Heart right ventricle (tissue), 16 donors: ENCODE measurements at regions not wholly inside any gene's neighbourhood (a gene's known extent, or its start where the extent isn't known, plus 50 kb on each side); places are given as distances from the start of the nearest gene placed in this dataset.

Experiments
- ATAC-seq, 8 donors: fragments of 200-7000 bp; cut with Tn5 transposase; one replicate each; pipeline ENCODE4 v1.9.1; 2020; ENCODE audit warnings: mild to moderate bottlenecking in 8 of 8, moderate library complexity in 8 of 8, moderate number of reproducible peaks in 1 of 8
- DNase-seq, 2 donors: peaks; one replicate each; pipeline ENCODE4 v3.0.0-alpha.2; 2020
- H3K27ac ChIP-seq, 10 donors: fragments of 200-600 bp; sonication (generic) in 2 of 10; one replicate each; pipeline versions ENCODE4 v1.5.0 to v1.8.0; 2020 to 2022; ENCODE audit warnings: mild to moderate bottlenecking in 3 of 10
- H3K27me3 ChIP-seq, 7 donors: fragments of 200-600 bp; one replicate each; pipeline ENCODE4 v1.8.0; 2021 to 2022; ENCODE audit warnings: mild to moderate bottlenecking in 2 of 7
- H3K36me3 ChIP-seq, 9 donors: fragments of 200-600 bp; sonication (generic) in 1 of 9; one replicate each; pipeline versions ENCODE4 v1.5.0 to v1.8.0; 2020 to 2022; ENCODE audit warnings: mild to moderate bottlenecking in 2 of 9
- H3K4me1 ChIP-seq, 9 donors: fragments of 200-600 bp; sonication (generic) in 1 of 9; one replicate each; pipeline versions ENCODE4 v1.5.0 to v1.8.0; 2020 to 2022; ENCODE audit warnings: mild to moderate bottlenecking in 4 of 9
- H3K4me3 ChIP-seq, 10 donors: fragments of 200-600 bp; sonication (generic) in 2 of 10; one replicate each; pipeline versions ENCODE4 v1.5.0 to v1.8.0; 2020 to 2022; ENCODE audit warnings: mild to moderate bottlenecking in 7 of 10, moderate library complexity in 2 of 10
- H3K9me3 ChIP-seq, 11 donors: fragments of 200-600 bp in 10 of 11; sonication (generic) in 2 of 11; one replicate each; pipeline versions ENCODE4 v1.5.0 to v1.8.0; 2013 to 2022; ENCODE audit warnings: mild to moderate bottlenecking in 2 of 11, control low read depth in 1 of 11, moderate library complexity in 1 of 11
- WGBS, 2 donors: extraction: QIAGEN DNeasy Blood & Tissue Kit; methylation state at CpG; one replicate each; pipeline ENCODE4 v1.1.7; 2013; ENCODE audit warnings: inconsistent platforms in 1 of 2; 5-methylcytosine and 5-hydroxymethylcytosine counted together
- intact Hi-C, 10 donors: fragments of 100-400 bp; cut with DNase I; formaldehyde crosslinking; loops; one replicate each; pipeline versions ENCODE4 v1.11.1 to v1.14.2; 2022
- TF ChIP-seq, protein P1 (sequence below), 9 donors: fragments of 200-600 bp; sonication (generic) in 2 of 9; IDR thresholded peaks; one replicate each; pipeline versions ENCODE4 v1.5.0 to v1.8.0; 2021 to 2022; ENCODE audit warnings: antibody characterized with exemption in 9 of 9, mild to moderate bottlenecking in 5 of 9, moderate library complexity in 1 of 9
- donor health status: Arrhythmogenic right ventricular cardiomyopathy.
- donor health status: ischemic (EF 13 %, LVEDD 7.1; RV severe dilation, severe dysfunction).
- donor health status: healthy with polysubstance abuse.
- donor health status: DM: no; HTN: yes; CAD: no.
- donor health status: DM: no; HTN: no; CAD: no.
- donor health status: ischemic (EF 25% LVEDD 6.9; RV normal size, moderate dysfunction).
- donor health status: ischemic (EF 25% LVEDD 5.7; RV mildly dilated, moderate dysfunction).
- donor health status: healthy.
- donor health status: DM: yes; HTN: yes; CAD: no.
- donor health status: Ischemic cardiomyopathy.
- donor health status: ischemic (EF 35%, LVEDD 5.7; RV mildly dilated, moderate dysfunction).
- donor health status: nonischemic (EF 11% LVEDD 7.7; RV severe dilation, severe dysfunction).
- donor health status: DM: yes; HTN: yes; CAD: no.
- donor health status: PGD.
- donor health status: ischemic (EF 29% LVEDD 5.4; RV normal size, mild dysfunction).
- donor health status: nonischemic (EF 23%, LVEDD 6.1; RV moderate dilation, normal function).

DNA sequence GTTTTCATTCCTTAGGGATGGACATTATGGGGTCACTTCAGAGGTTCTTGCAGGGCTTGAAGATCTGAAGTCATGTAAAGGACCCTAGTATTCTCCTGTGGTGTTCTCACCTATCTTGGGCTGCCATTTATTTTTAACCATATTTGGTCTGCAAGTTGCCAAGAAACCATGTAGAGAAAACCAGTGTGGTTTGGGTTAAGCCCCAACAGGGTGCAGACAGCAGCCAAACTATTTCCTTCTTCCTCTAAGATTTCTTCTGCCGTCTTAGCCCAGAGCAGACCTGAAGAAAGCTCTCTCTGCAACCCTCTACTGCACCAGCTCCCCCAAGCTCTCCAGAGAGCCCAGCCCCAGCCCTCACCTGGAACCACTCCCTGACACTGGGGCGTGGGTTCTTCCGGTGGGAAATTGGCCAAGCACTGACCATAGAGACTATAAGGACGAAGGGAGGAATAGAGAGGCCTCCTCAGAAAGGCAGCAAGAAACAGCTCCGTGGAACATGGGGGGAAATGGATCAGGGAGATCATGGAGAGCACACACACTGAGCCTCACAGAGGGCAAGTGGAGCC, 136.6 kb downstream of the SYF2 start:
- H3K9me3 ChIP-seq = peaks cover 0 to 5% (median 0%) of the 10 kb centered on the region in 11 donors
- ATAC-seq (peak in 1 of 8 donors; percentile 16), DNase-seq (no peak)
- H3K27ac ChIP-seq = no peak overlapping the region
- intact Hi-C loops = no loop called here
- peaks cover 0 to 15% (median 0%) of the 10 kb centered on the region in 9 donors for H3K4me1 ChIP-seq
- no peak overlapping the region for H3K4me3 ChIP-seq
- WGBS, 2 donors = 76 to 77% methylated on average over 5 of the region's 5 CpGs
- no peaks in the 10 kb centered on the region for H3K36me3 ChIP-seq
- TF ChIP-seq, protein P1, sequence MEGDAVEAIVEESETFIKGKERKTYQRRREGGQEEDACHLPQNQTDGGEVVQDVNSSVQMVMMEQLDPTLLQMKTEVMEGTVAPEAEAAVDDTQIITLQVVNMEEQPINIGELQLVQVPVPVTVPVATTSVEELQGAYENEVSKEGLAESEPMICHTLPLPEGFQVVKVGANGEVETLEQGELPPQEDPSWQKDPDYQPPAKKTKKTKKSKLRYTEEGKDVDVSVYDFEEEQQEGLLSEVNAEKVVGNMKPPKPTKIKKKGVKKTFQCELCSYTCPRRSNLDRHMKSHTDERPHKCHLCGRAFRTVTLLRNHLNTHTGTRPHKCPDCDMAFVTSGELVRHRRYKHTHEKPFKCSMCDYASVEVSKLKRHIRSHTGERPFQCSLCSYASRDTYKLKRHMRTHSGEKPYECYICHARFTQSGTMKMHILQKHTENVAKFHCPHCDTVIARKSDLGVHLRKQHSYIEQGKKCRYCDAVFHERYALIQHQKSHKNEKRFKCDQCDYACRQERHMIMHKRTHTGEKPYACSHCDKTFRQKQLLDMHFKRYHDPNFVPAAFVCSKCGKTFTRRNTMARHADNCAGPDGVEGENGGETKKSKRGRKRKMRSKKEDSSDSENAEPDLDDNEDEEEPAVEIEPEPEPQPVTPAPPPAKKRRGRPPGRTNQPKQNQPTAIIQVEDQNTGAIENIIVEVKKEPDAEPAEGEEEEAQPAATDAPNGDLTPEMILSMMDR (IDR thresholded peaks at IDR 0.05) = no peak
- peaks cover 0 to 24% (median 2%) of the 10 kb centered on the region in 7 donors for H3K27me3 ChIP-seq

DNA sequence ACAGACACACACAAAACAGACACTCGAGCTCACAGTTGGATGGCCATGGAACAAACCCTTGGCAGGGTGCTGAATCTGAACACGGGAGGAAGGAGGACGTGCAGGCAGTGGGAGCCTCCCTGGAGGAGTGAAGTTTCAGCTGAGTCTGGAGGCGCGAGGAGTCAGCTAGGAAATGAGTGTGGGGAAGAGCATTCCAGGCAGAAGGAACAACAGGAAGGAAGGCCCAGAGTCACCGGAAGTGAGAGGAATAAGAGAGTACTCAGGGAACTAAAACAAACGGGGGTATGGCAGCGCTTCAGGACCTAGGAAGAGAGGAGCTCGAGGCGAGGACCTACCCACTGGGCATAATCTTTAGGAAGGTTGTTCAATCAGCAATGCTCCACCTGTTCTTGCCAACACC, 137.3 kb downstream of the SYF2 start:
- intact Hi-C loops = no loop called here
- DNase-seq (no peak), ATAC-seq (no peak)
- TF ChIP-seq, protein P1 (IDR thresholded peaks at IDR 0.05) = no peak
- Histone ChIP-seq H3K4me3 (no peak overlapping the region), H3K27ac (no peak overlapping the region), H3K36me3 (no peaks in the 10 kb centered on the region), H3K4me1 (peaks cover 0 to 13% (median 0%) of the 10 kb centered on the region in 9 donors), H3K27me3 (peaks cover 0 to 27% (median 5%) of the 10 kb centered on the region in 7 donors), H3K9me3 (peaks cover 0 to 5% (median 0%) of the 10 kb centered on the region in 11 donors)
- 57 to 67% methylated on average over 10 of the region's 10 CpGs for WGBS, 2 donors

DNA sequence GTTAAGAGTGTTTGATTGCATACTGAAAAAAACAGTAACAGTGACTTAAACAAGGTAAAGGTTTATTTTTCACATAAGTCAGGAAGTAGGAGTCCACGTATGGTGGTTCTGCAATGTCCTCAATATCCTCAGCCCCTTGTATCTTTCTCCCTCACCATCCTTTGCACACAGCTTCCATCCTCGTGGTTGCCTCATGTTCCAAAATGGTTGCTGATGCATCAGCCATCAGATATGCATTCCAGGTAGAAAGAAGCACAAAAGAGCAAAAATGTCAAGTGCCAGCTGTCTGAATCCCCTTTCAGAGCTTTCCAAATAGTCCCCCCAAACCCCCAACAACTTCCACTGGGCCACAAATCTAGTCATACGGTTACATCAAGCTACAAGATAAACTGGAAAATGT, 138.1 kb downstream of the SYF2 start:
- 92% methylated on average over 3 of the region's 3 CpGs for WGBS, 2 donors

DNA sequence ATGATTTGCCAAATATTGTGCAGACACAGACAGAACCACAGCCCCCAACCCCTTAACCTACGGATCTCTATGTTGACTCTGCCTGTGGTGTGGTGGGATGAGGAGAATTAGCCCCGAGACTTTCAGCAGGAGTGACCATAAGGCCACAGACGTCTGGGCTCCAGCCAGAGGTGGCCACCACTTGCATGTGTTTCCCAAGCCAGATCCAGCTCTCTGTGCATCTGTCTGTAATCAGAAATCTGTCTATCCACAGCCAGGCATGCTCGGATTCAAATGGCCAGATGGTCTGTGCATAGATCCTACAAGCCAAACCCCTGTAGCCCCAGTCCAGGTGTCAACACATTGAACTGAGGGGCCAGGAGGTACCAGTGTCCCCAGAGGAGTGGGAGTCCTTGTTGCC, 140.6 kb downstream of the SYF2 start:
- TF ChIP-seq, protein P1 (IDR thresholded peaks at IDR 0.05) = no peak
- intact Hi-C loops = no loop called here
- WGBS, 2 donors = 66 to 81% methylated on average over 4 of the region's 4 CpGs
- Histone ChIP-seq H3K4me3 (no peak overlapping the region), H3K4me1 (peaks cover 0 to 5% (median 0%) of the 10 kb centered on the region in 9 donors), H3K9me3 (peaks cover 0 to 5% (median 0%) of the 10 kb centered on the region in 11 donors), H3K27me3 (peaks cover 0 to 44% (median 17%) of the 10 kb centered on the region in 7 donors), H3K36me3 (no peaks in the 10 kb centered on the region), H3K27ac (no peak overlapping the region)
- DNase-seq (no peak), ATAC-seq (no peak)

More for the DNA sequence above, 138.1 kb downstream of the SYF2 start:
- Histone ChIP-seq H3K27ac (no peak overlapping the region), H3K4me1 (peaks cover 0 to 9% (median 0%) of the 10 kb centered on the region in 9 donors), H3K36me3 (no peaks in the 10 kb centered on the region), H3K4me3 (no peak overlapping the region), H3K27me3 (peaks cover 0 to 33% (median 5%) of the 10 kb centered on the region in 7 donors), H3K9me3 (peaks cover 0 to 5% (median 0%) of the 10 kb centered on the region in 11 donors)
- DNase-seq (no peak), ATAC-seq (no peak)
- TF ChIP-seq, protein P1 (IDR thresholded peaks at IDR 0.05) = no peak
- intact Hi-C loops = no loop called here
